ENCODE measurements at regions not wholly inside any gene's neighbourhood (a gene's known extent, or its start where the extent isn't known, plus 50 kb on each side); places are given as distances from the start of the nearest gene placed in this dataset.
A peak's percentile ranks its signal among the peaks of the same experiment; 100 is the strongest.

DNA sequence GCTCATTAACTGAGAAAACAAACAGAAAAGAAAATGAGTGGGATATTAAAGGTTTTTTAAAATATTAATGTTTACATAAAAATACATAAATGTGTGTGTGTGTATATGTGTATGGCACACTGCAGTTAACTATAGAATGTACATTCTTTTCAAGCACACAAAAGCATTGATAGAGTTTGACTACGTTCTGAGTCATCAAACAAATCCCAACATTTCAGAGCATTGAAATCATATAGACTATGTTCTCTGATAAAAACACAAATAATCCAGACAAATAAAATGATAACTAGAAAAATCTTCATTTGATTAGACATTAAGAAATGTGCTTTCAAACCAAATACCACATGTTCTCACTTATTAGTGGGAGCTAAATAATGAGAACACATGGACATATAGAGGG, 84.3 kb upstream of the CELF4 start:
- no peaks in the 10 kb centered on the region for H3K27me3 ChIP-seq (ENCODE audit: control insufficient read depth, insufficient read depth, low read length)
- H3K4me3 ChIP-seq (ENCODE audit: low read depth, low read length), result no peak overlapping the region
- DNase-seq (ENCODE audit: low read depth) (peak; percentile 62), FAIRE-seq (no peak)
- TF ChIP-seq, protein P1, sequence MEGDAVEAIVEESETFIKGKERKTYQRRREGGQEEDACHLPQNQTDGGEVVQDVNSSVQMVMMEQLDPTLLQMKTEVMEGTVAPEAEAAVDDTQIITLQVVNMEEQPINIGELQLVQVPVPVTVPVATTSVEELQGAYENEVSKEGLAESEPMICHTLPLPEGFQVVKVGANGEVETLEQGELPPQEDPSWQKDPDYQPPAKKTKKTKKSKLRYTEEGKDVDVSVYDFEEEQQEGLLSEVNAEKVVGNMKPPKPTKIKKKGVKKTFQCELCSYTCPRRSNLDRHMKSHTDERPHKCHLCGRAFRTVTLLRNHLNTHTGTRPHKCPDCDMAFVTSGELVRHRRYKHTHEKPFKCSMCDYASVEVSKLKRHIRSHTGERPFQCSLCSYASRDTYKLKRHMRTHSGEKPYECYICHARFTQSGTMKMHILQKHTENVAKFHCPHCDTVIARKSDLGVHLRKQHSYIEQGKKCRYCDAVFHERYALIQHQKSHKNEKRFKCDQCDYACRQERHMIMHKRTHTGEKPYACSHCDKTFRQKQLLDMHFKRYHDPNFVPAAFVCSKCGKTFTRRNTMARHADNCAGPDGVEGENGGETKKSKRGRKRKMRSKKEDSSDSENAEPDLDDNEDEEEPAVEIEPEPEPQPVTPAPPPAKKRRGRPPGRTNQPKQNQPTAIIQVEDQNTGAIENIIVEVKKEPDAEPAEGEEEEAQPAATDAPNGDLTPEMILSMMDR (IDR thresholded peaks at IDR 0.05; ENCODE audit: insufficient read depth, low read length, severe bottlenecking), result no peak
- no peaks in the 10 kb centered on the region for H3K36me3 ChIP-seq (ENCODE audit: control insufficient read depth, insufficient read depth, low read length)

GRCh38 chr18:37649416-37649815, 83.8 kb upstream of the CELF4 start:
- Histone ChIP-seq H3K4me3 (ENCODE audit: low read depth, low read length) (no peak overlapping the region), H3K36me3 (ENCODE audit: control insufficient read depth, insufficient read depth, low read length) (no peaks in the 10 kb centered on the region), H3K27me3 (ENCODE audit: control insufficient read depth, insufficient read depth, low read length) (no peaks in the 10 kb centered on the region)
- DNase-seq (ENCODE audit: low read depth) (no peak), FAIRE-seq (no peak)
- TF ChIP-seq, protein P1 (IDR thresholded peaks at IDR 0.05; ENCODE audit: insufficient read depth, low read length, severe bottlenecking), result no peak

DNA sequence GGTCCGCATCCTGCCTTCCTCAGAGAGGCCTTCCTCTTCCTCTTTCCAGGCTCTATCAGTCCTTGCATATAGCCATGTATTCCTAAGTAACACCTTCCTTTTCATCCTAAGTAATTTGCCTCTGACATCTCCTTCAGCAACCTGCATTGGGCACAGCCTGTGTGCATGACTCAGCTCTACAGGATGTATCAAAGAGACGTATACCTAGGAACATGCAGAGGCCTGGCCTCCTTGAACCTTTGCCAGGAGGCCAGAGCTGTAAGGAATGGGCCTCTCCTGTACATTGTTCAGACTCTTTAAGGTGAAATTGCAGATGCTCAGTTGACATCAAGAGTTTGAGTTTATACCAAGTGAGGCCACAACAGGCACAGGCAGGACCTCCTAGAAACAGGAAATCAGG, 76.0 kb upstream of the CELF4 start:
- peak; percentile 87 for DNase-seq (ENCODE audit: low read depth)
- Histone ChIP-seq H3K4me3 (ENCODE audit: low read depth, low read length) (no peak overlapping the region), H3K36me3 (ENCODE audit: control insufficient read depth, insufficient read depth, low read length) (no peaks in the 10 kb centered on the region), H3K27me3 (ENCODE audit: control insufficient read depth, insufficient read depth, low read length) (no peaks in the 10 kb centered on the region)
- TF ChIP-seq, protein P1 (IDR thresholded peaks at IDR 0.05; ENCODE audit: insufficient read depth, low read length, severe bottlenecking), result no peak
- FAIRE-seq, result peak; percentile 97

DNA sequence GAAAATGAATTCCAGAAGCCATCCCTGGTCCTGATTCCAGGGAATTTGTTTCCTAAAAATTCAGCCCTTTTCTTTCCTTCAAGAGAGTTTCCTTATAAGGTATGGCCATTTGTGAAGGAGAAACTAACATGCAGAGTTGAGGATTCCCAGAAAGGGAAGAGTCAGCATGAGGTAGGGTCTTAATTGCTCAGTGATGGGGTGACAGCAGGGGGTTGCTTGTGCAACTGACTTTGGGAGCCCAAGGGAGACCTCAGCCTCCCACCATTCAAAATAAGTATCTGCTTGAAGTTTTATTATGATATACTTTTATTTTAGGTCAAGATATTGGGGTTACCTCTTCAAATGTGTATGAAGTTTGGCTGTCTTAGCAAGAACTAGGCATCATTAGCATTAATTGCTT, 74.9 kb upstream of the CELF4 start:
- TF ChIP-seq, protein P1 (IDR thresholded peaks at IDR 0.05; ENCODE audit: insufficient read depth, low read length, severe bottlenecking), result no peak
- no peak for FAIRE-seq
- Histone ChIP-seq H3K4me3 (ENCODE audit: low read depth, low read length) (no peak overlapping the region), H3K27me3 (ENCODE audit: control insufficient read depth, insufficient read depth, low read length) (no peaks in the 10 kb centered on the region), H3K36me3 (ENCODE audit: control insufficient read depth, insufficient read depth, low read length) (no peaks in the 10 kb centered on the region)
- DNase-seq (ENCODE audit: low read depth), result no peak

GRCh38 chr18:37639846-37640245, 74.2 kb upstream of the CELF4 start:
- Histone ChIP-seq H3K4me3 (ENCODE audit: low read depth, low read length) (no peak overlapping the region), H3K27me3 (ENCODE audit: control insufficient read depth, insufficient read depth, low read length) (no peaks in the 10 kb centered on the region), H3K36me3 (ENCODE audit: control insufficient read depth, insufficient read depth, low read length) (no peaks in the 10 kb centered on the region)
- FAIRE-seq (peak; percentile 93), DNase-seq (ENCODE audit: low read depth) (peak; percentile 68)
- TF ChIP-seq, protein P1 (IDR thresholded peaks at IDR 0.05; ENCODE audit: insufficient read depth, low read length, severe bottlenecking), result no peak

- DNase-seq (ENCODE audit: low read depth), result no peak
- FAIRE-seq, result no peak
- Histone ChIP-seq H3K4me3 (ENCODE audit: low read depth, low read length) (no peak overlapping the region), H3K27me3 (ENCODE audit: control insufficient read depth, insufficient read depth, low read length) (no peaks in the 10 kb centered on the region), H3K36me3 (ENCODE audit: control insufficient read depth, insufficient read depth, low read length) (no peaks in the 10 kb centered on the region)
- TF ChIP-seq, protein P1 (IDR thresholded peaks at IDR 0.05; ENCODE audit: insufficient read depth, low read length, severe bottlenecking), result no peak
Observed at GRCh38 chr18:37637478-37637850, 71.9 kb upstream of the CELF4 start.

Data from bronchial epithelial cell (primary cell).